Epithelial cell of esophagus (primary cell): ENCODE measurements at regions not wholly inside any gene's neighbourhood (a gene's known extent, or its start where the extent isn't known, plus 50 kb on each side); places are given as distances from the start of the nearest gene placed in this dataset.
"Not testable (repeated sequence)": the region's sequence is repeated elsewhere in the genome, so short reads cannot be mapped to it uniquely, and the experiment has no call there.

Experiments
- DNase-seq: peaks from one replicate; pipeline ENCODE4 v3.0.0; 2010; ENCODE audit warnings: low read depth
- H3K4me3 ChIP-seq: 2 replicates; pipeline ENCODE4 v1.5.1; 2011; ENCODE audit warnings: mild to moderate bottlenecking, low read length, control low read depth
- CTCF ChIP-seq: IDR thresholded peaks from 2 replicates; pipeline ENCODE4 v1.5.1; 2011; ENCODE audit warnings: low read depth, mild to moderate bottlenecking, low read length, control low read depth, inconsistent platforms; ENCODE audit not compliant: insufficient read depth; ENCODE audit errors: missing control alignments

- DNase-seq = no peak
Measured at GRCh38 chr9:39588500-39589137, 233.2 kb downstream of the SPATA31A1 start.

GRCh38 chr9:39604089-39604488, 248.6 kb downstream of the SPATA31A1 start:
- not testable (repeated sequence) for H3K4me3 ChIP-seq, DNase-seq

More at GRCh38 chr9:39588500-39589137, 233.2 kb downstream of the SPATA31A1 start:
- H3K4me3 ChIP-seq = no peak overlapping the region
- no peak for TF ChIP-seq CTCF

GRCh38 chr9:39611449-39612231, 256.2 kb downstream of the SPATA31A1 start:
- DNase-seq, H3K4me3 ChIP-seq: not testable (repeated sequence)

GRCh38 chr9:39616480-39616879, 261.0 kb downstream of the SPATA31A1 start:
- H3K4me3 ChIP-seq, DNase-seq: not testable (repeated sequence)

GRCh38 chr9:39624048-39624447, 268.6 kb downstream of the SPATA31A1 start:
- not testable (repeated sequence) for DNase-seq, H3K4me3 ChIP-seq

GRCh38 chr9:39632071-39632470, 276.6 kb downstream of the SPATA31A1 start:
- H3K4me3 ChIP-seq, DNase-seq: not testable (repeated sequence)

- not testable (repeated sequence) for H3K4me3 ChIP-seq, DNase-seq
Measured at GRCh38 chr9:39649029-39649428, 293.6 kb downstream of the SPATA31A1 start.

GRCh38 chr9:39656960-39657603, 301.6 kb downstream of the SPATA31A1 start:
- DNase-seq, H3K4me3 ChIP-seq: not testable (repeated sequence)

GRCh38 chr9:39663020-39663419, 307.6 kb downstream of the SPATA31A1 start:
- not testable (repeated sequence) for H3K4me3 ChIP-seq, DNase-seq

- not testable (repeated sequence) for H3K4me3 ChIP-seq, DNase-seq
Measured at GRCh38 chr9:39663713-39664112, 308.2 kb downstream of the SPATA31A1 start.

- not testable (repeated sequence) for DNase-seq, H3K4me3 ChIP-seq
Measured at GRCh38 chr9:39665020-39665419, 309.6 kb downstream of the SPATA31A1 start.

GRCh38 chr9:39674437-39675210, 319.2 kb downstream of the SPATA31A1 start:
- not testable (repeated sequence) for DNase-seq

GRCh38 chr9:39675211-39675553, 319.7 kb downstream of the SPATA31A1 start:
- H3K4me3 ChIP-seq, DNase-seq: not testable (repeated sequence)

More at GRCh38 chr9:39674437-39675210, 319.2 kb downstream of the SPATA31A1 start:
- H3K4me3 ChIP-seq = not testable (repeated sequence)

GRCh38 chr9:39678534-39679263, 323.2 kb downstream of the SPATA31A1 start:
- H3K4me3 ChIP-seq, DNase-seq: not testable (repeated sequence)

- not testable (repeated sequence) for DNase-seq, H3K4me3 ChIP-seq
Measured at GRCh38 chr9:39680694-39681401, 325.4 kb downstream of the SPATA31A1 start.

GRCh38 chr9:39728862-39729261, 373.4 kb downstream of the SPATA31A1 start:
- not testable (repeated sequence) for H3K4me3 ChIP-seq, DNase-seq

- H3K4me3 ChIP-seq, DNase-seq: not testable (repeated sequence)
Measured at GRCh38 chr9:39744898-39745297, 389.4 kb downstream of the SPATA31A1 start.
